Left ventricle myocardium inferior (tissue), 1 donor: ENCODE measurements at regions not wholly inside any gene's neighbourhood (a gene's known extent, or its start where the extent isn't known, plus 50 kb on each side); places are given as distances from the start of the nearest gene placed in this dataset.

Source experiments
- DNase-seq: peaks from one replicate; pipeline ENCODE4 v3.0.0-alpha.2; 2020
- H3K27ac ChIP-seq: fragments of 200-600 bp; replicated peaks from 2 replicates; pipeline ENCODE4 v1.8.0; 2021
- H3K27me3 ChIP-seq: fragments of 200-600 bp; 2 replicates; pipeline ENCODE4 v1.8.0; 2021; ENCODE audit warnings: low read depth
- H3K36me3 ChIP-seq: fragments of 200-600 bp; 2 replicates; pipeline ENCODE4 v1.8.0; 2021
- H3K4me1 ChIP-seq: fragments of 200-600 bp; 2 replicates; pipeline ENCODE4 v1.8.0; 2021
- H3K4me3 ChIP-seq: fragments of 200-600 bp; 2 replicates; pipeline ENCODE4 v1.8.0; 2021; ENCODE audit warnings: mild to moderate bottlenecking, moderate library complexity
- H3K9me3 ChIP-seq: fragments of 200-600 bp; replicated peaks from 2 replicates; pipeline ENCODE4 v1.8.0; 2021
- intact Hi-C: fragments of 100-400 bp; cut with micrococcal nuclease; formaldehyde crosslinking; loops from one replicate; pipeline ENCODE4 v1.11.0; 2022
- TF ChIP-seq, protein P1 (sequence below): fragments of 200-600 bp; IDR thresholded peaks from 2 replicates; pipeline ENCODE4 v1.8.0; 2021; ENCODE audit warnings: antibody characterized with exemption, mild to moderate bottlenecking, borderline replicate concordance
- donor health status: DM: no; HTN: yes; CAD: no; lungs with severe emphysema.

DNA sequence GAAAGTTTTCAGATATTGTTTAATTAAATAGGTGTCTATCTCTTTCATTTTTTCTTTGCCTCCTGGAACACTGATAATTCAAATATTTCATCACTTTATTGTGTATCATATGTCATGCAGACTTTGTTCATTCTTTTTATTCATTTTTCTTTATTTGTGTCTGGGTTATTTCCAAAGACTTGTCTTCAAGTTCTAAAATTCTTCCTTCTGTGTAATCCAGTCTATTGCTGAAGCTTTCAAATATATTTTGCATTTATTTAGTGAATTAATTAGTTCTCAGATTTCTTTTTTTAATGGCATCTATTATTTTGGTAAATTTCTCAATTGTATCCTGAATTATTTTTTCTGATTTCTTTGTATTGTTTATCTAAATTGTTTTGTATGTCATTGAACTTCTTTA is 70.1 kb downstream of the ZNF330 start:
- TF ChIP-seq, protein P1, sequence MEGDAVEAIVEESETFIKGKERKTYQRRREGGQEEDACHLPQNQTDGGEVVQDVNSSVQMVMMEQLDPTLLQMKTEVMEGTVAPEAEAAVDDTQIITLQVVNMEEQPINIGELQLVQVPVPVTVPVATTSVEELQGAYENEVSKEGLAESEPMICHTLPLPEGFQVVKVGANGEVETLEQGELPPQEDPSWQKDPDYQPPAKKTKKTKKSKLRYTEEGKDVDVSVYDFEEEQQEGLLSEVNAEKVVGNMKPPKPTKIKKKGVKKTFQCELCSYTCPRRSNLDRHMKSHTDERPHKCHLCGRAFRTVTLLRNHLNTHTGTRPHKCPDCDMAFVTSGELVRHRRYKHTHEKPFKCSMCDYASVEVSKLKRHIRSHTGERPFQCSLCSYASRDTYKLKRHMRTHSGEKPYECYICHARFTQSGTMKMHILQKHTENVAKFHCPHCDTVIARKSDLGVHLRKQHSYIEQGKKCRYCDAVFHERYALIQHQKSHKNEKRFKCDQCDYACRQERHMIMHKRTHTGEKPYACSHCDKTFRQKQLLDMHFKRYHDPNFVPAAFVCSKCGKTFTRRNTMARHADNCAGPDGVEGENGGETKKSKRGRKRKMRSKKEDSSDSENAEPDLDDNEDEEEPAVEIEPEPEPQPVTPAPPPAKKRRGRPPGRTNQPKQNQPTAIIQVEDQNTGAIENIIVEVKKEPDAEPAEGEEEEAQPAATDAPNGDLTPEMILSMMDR, result no peak
- DNase-seq, result no peak
- Histone ChIP-seq H3K27me3 (no peaks in the 10 kb centered on the region), H3K4me1 (no peaks in the 10 kb centered on the region), H3K9me3 (peaks cover 21% of the 10 kb centered on the region), H3K4me3 (no peak overlapping the region), H3K27ac (no peak overlapping the region), H3K36me3 (no peaks in the 10 kb centered on the region)
- intact Hi-C loops, result no loop called here

DNA sequence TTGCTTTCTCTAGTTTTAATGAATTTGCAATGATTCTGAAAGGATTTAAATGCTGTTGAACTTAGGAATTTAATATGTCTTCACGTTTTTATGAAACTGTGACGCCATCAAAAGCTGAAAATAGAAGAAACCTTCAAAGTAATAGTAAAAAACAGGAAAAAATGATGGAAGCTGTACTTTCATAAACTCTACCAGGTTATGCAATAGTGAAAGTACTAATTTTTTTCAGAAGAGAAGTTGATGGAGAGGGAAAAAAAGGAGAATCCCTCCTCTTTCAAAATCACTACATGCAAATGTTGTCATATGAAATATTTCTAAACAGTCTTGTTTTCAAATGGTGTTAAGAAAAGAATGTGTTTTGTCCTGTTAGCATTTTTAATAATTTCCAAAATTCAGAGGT is 73.6 kb downstream of the ZNF330 start:
- intact Hi-C loops, result no loop called here
- Histone ChIP-seq H3K27ac (no peak overlapping the region), H3K4me1 (no peaks in the 10 kb centered on the region), H3K4me3 (no peak overlapping the region), H3K36me3 (no peaks in the 10 kb centered on the region), H3K27me3 (no peaks in the 10 kb centered on the region), H3K9me3 (peaks cover 21% of the 10 kb centered on the region)
- TF ChIP-seq, protein P1, result no peak
- DNase-seq, result no peak

DNA sequence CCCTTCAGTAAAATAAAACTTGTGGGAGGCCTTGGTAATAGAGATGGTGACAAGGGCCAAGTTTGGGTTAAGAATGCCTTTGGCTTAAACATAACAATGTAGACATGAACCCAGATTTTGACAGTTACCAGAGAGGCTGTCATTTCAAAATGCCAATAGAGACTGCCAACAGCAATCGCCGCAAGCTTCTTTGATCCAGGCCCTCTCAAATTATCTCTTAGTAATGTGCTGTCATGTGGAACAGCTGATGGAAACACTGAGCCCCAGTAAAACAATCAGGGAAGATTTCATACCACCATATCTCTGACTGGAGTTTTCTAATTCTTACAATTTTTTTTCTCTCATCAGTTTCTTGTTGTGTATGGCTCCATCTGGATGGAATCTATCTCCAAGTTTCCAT is 80.5 kb downstream of the ZNF330 start:
- Histone ChIP-seq H3K9me3 (no peaks in the 10 kb centered on the region), H3K27me3 (no peaks in the 10 kb centered on the region), H3K4me3 (peak overlapping the region; percentile 5), H3K27ac (peak overlapping the region; percentile 68), H3K36me3 (no peaks in the 10 kb centered on the region), H3K4me1 (peaks cover 11% of the 10 kb centered on the region)
- intact Hi-C loops, result no loop called here
- DNase-seq, result no peak
- TF ChIP-seq, protein P1, result no peak

GRCh38 chr4:141302924-141303323 is 82.2 kb downstream of the ZNF330 start:
- Histone ChIP-seq H3K36me3 (no peaks in the 10 kb centered on the region), H3K9me3 (no peaks in the 10 kb centered on the region), H3K27me3 (no peaks in the 10 kb centered on the region), H3K4me1 (peaks cover 17% of the 10 kb centered on the region), H3K4me3 (no peak overlapping the region), H3K27ac (no peak overlapping the region)
- TF ChIP-seq, protein P1, result no peak
- intact Hi-C loops, result no loop called here
- DNase-seq, result no peak

DNA sequence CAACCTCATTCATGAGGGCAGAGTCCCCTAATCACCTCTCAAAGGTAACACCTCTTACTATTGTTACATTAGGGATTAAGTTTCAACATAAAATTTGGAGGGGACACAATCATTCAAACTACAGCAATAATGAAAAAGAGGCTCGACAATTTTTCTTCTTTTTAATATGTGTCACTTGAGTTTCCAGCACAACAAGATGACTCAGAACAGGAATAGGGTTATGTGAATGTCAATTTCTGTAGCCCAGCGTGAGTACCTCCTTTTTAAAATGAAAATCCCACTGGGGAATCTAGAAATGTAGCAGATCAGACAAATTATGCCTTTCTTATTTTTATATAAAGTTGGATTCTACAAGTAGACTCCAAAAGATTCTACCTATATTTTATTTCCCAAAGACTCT is 83.7 kb downstream of the ZNF330 start:
- H3K9me3 ChIP-seq, result no peaks in the 10 kb centered on the region
- TF ChIP-seq, protein P1, result no peak
- no peaks in the 10 kb centered on the region for H3K27me3 ChIP-seq
- no peak overlapping the region for H3K27ac ChIP-seq
- no peak overlapping the region for H3K4me3 ChIP-seq
- intact Hi-C loops, result no loop called here
- peaks cover 19% of the 10 kb centered on the region for H3K4me1 ChIP-seq
- H3K36me3 ChIP-seq, result no peaks in the 10 kb centered on the region
- DNase-seq, result no peak

- DNase-seq, result no peak
- H3K27me3 ChIP-seq, result no peaks in the 10 kb centered on the region
- H3K4me1 ChIP-seq, result peaks cover 15% of the 10 kb centered on the region
- no peak overlapping the region for H3K27ac ChIP-seq
- TF ChIP-seq, protein P1, result no peak
- no peak overlapping the region for H3K4me3 ChIP-seq
- no peaks in the 10 kb centered on the region for H3K9me3 ChIP-seq
- no peaks in the 10 kb centered on the region for H3K36me3 ChIP-seq
- intact Hi-C loops, result no loop called here
Measured at GRCh38 chr4:141306331-141306730, 85.6 kb downstream of the ZNF330 start.
